SK-N-SH treated with all-trans-retinoic acid at 6 μM for 48 hours (cell line): ENCODE measurements at regions not wholly inside any gene's neighbourhood (a gene's known extent, or its start where the extent isn't known, plus 50 kb on each side); places are given as distances from the start of the nearest gene placed in this dataset.

Source experiments
- ARNTL ChIP-seq: fragments of 450-650 bp; formaldehyde crosslinking; IDR thresholded peaks from 2 replicates; pipeline ENCODE4 v1.5.0; 2020; ENCODE audit warnings: low read depth, mild to moderate bottlenecking, moderate library complexity, borderline replicate concordance
- ESRRG ChIP-seq: fragments of 250-450 bp; sonication (Bioruptor Pico); IDR thresholded peaks from 2 replicates; pipeline ENCODE4 v1.6.1; 2021; ENCODE audit warnings: mild to moderate bottlenecking
- PATZ1 ChIP-seq: fragments of 250-450 bp; sonication (Bioruptor Pico); IDR thresholded peaks from 2 replicates; pipeline ENCODE4 v1.8.0; 2020; ENCODE audit warnings: mild to moderate bottlenecking, moderate library complexity, borderline replicate concordance
- PPARA ChIP-seq: fragments of 250-450 bp; sonication (Bioruptor Pico); IDR thresholded peaks from 2 replicates; pipeline ENCODE4 v1.5.0; 2020; ENCODE audit warnings: mild to moderate bottlenecking, borderline replicate concordance
- RARB ChIP-seq: fragments of 250-450 bp; sonication (Bioruptor Pico); IDR thresholded peaks from 2 replicates; pipeline ENCODE4 v1.8.0; 2021; ENCODE audit warnings: mild to moderate bottlenecking, moderate library complexity
- ZNF70 ChIP-seq: fragments of 450-650 bp; formaldehyde crosslinking; IDR thresholded peaks from 2 replicates; pipeline ENCODE4 v1.5.0; 2020; ENCODE audit warnings: mild to moderate bottlenecking, moderate library complexity

- TF ChIP-seq PATZ1 (CRISPR knock-in tag) (no peak), RARB (CRISPR knock-in tag) (no peak), ARNTL (CRISPR knock-in tag) (no peak), PPARA (no peak), ZNF70 (CRISPR knock-in tag) (no peak), ESRRG (CRISPR knock-in tag) (no peak)
These were observed 211.8 kb downstream of the INSC start for GRCh38 chr11:15326520-15326919.
